ENCODE measurements at regions not wholly inside any gene's neighbourhood (a gene's known extent, or its start where the extent isn't known, plus 50 kb on each side); places are given as distances from the start of the nearest gene placed in this dataset.

DNA sequence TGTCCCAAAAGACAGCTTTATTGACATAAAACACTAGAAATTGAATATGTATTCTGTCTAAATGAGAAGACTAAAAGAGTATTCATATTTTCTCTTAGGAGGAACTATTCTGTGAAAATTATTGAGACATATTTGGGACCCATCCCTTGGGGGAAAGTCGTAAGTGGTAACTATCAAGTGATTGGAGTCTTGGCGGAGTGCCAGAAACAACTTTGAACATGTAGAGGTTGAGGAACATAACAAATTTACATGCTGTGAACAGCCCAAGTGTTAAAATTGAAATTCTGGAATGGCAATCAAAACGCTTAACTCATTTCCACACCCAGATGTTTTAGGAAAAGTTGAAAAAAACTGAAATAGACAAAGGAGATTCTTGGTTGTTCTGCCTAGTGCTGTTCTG lies 1034.6 kb downstream of the NSUN3 start:
- no peak overlapping the region for H3K9ac ChIP-seq (ENCODE audit: low read length)
- ChIA-PET CTCF (no interaction called here), POLR2A (no interaction called here), RAD21 (ENCODE audit: low non-redundant PET in 1 of 2, low total read pairs in 2 of 2, uncharacterized antibody in 2 of 2, unreplicated experiment in 2 of 2) (no interaction called here)
- H3K36me3 ChIP-seq (ENCODE audit: control insufficient read depth in 1 of 2, insufficient read depth in 2 of 2, low read length in 2 of 2): no peaks in the 10 kb centered on the region
- peaks cover 0 to 17% of the 10 kb centered on the region in 2 experiments; a peak in 3 of 4 replicates for H3K9me3 ChIP-seq (ENCODE audit: control insufficient read depth in 1 of 2, insufficient read depth in 1 of 2, low read depth in 1 of 2, low read length in 2 of 2)
- H3K27ac ChIP-seq (ENCODE audit: low read depth, low read length): no peak overlapping the region
- no peaks in the 10 kb centered on the region for H3K27me3 ChIP-seq (ENCODE audit: insufficient read depth, low read length)
- H4K20me1 ChIP-seq (ENCODE audit: insufficient read depth): no peaks in the 10 kb centered on the region
- no peak overlapping the region for H3K4me2 ChIP-seq (ENCODE audit: low read length)
- intact Hi-C loops (cut with micrococcal nuclease): no loop called here
- no peak for DNase-seq (ENCODE audit: low read depth, low spot score)
- TF ChIP-seq JUND (IDR thresholded peaks at IDR 0.05) (no peak), POLR2A (IDR thresholded peaks at IDR 0.05; ENCODE audit: borderline replicate concordance, extremely low read depth, insufficient read depth, insufficient read length) (no peak), ZFX (IDR thresholded peaks at IDR 0.05) (no peak), ELF1 (IDR thresholded peaks at IDR 0.05; ENCODE audit: borderline replicate concordance, low read depth) (no peak), CEBPB (IDR thresholded peaks at IDR 0.05; ENCODE audit: low read depth) (no peak), CBX3 (IDR thresholded peaks at IDR 0.05; ENCODE audit: low read depth) (no peak), EGR1 (IDR thresholded peaks at IDR 0.05; ENCODE audit: low read depth) (no peak), MAX (IDR thresholded peaks at IDR 0.05) (no peak), SRF (IDR thresholded peaks at IDR 0.05; ENCODE audit: low read depth) (no peak), RAD21 (IDR thresholded peaks at IDR 0.05; ENCODE audit: low read depth) (no peak), ZNF274 (IDR thresholded peaks at IDR 0.05; ENCODE audit: low read depth, low read length) (no peak), SP1 (IDR thresholded peaks at IDR 0.05; ENCODE audit: low read depth) (no peak), POLR2AphosphoS5 (IDR thresholded peaks at IDR 0.05; ENCODE audit: low read depth, low read length) (no peak), FOSL1 (IDR thresholded peaks at IDR 0.05; ENCODE audit: low read depth) (no peak), TCF7L2 (IDR thresholded peaks at IDR 0.05; ENCODE audit: borderline replicate concordance, extremely low read depth, insufficient read depth, insufficient read length) (no peak), CTCF (IDR thresholded peaks at IDR 0.05 in 2 of 3, conservative IDR thresholded peaks at IDR 0.05 in 1 of 3; ENCODE audit: borderline replicate concordance in 1 of 3, insufficient read depth in 1 of 3, low read depth in 2 of 3, low read length in 2 of 3) (no peak)
- TF ChIP-seq, protein P1, sequence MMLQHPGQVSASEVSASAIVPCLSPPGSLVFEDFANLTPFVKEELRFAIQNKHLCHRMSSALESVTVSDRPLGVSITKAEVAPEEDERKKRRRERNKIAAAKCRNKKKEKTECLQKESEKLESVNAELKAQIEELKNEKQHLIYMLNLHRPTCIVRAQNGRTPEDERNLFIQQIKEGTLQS (IDR thresholded peaks at IDR 0.05): no peak
- TF ChIP-seq, protein P2, sequence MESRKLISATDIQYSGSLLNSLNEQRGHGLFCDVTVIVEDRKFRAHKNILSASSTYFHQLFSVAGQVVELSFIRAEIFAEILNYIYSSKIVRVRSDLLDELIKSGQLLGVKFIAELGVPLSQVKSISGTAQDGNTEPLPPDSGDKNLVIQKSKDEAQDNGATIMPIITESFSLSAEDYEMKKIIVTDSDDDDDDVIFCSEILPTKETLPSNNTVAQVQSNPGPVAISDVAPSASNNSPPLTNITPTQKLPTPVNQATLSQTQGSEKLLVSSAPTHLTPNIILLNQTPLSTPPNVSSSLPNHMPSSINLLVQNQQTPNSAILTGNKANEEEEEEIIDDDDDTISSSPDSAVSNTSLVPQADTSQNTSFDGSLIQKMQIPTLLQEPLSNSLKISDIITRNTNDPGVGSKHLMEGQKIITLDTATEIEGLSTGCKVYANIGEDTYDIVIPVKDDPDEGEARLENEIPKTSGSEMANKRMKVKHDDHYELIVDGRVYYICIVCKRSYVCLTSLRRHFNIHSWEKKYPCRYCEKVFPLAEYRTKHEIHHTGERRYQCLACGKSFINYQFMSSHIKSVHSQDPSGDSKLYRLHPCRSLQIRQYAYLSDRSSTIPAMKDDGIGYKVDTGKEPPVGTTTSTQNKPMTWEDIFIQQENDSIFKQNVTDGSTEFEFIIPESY (IDR thresholded peaks at IDR 0.05; ENCODE audit: extremely low read depth, insufficient replicate concordance, low read length): no peak
- H3K4me3 ChIP-seq (replicated peaks in 1 of 2; ENCODE audit: low read depth in 1 of 2, low read length in 2 of 2): no peak overlapping the region
- ATAC-seq: no peak
- H3K4me1 ChIP-seq (ENCODE audit: control insufficient read depth in 1 of 2, insufficient read depth in 2 of 2, low read length in 2 of 2): no peaks in the 10 kb centered on the region
- BruUV-seq (replicated peaks): no TSS peak
- no peak overlapping the region for H2AFZ ChIP-seq (ENCODE audit: low read depth, low read length, poor library complexity, severe bottlenecking)
- no peaks in the 10 kb centered on the region for H3K9me2 ChIP-seq (ENCODE audit: insufficient read depth)
- H3K79me2 ChIP-seq (ENCODE audit: insufficient read depth, low read length): no peaks in the 10 kb centered on the region
